ENCODE measurements at regions not wholly inside any gene's neighbourhood (a gene's known extent, or its start where the extent isn't known, plus 50 kb on each side); places are given as distances from the start of the nearest gene placed in this dataset.
A peak's percentile ranks its signal among the peaks of the same experiment; 100 is the strongest.

GRCh38 chr1:5287178-5288150 lies 633.1 kb downstream of the AJAP1 start:
- Histone ChIP-seq H3K9me3 (no peaks in the 10 kb centered on the region), H3K36me3 (no peaks in the 10 kb centered on the region), H3K27ac (no peak overlapping the region), H3K27me3 (peaks cover 0 to 21% (median 0%) of the 10 kb centered on the region in 9 donors), H3K4me1 (no peaks in the 10 kb centered on the region), H3K4me3 (no peak overlapping the region)
- TF ChIP-seq, protein P1, sequence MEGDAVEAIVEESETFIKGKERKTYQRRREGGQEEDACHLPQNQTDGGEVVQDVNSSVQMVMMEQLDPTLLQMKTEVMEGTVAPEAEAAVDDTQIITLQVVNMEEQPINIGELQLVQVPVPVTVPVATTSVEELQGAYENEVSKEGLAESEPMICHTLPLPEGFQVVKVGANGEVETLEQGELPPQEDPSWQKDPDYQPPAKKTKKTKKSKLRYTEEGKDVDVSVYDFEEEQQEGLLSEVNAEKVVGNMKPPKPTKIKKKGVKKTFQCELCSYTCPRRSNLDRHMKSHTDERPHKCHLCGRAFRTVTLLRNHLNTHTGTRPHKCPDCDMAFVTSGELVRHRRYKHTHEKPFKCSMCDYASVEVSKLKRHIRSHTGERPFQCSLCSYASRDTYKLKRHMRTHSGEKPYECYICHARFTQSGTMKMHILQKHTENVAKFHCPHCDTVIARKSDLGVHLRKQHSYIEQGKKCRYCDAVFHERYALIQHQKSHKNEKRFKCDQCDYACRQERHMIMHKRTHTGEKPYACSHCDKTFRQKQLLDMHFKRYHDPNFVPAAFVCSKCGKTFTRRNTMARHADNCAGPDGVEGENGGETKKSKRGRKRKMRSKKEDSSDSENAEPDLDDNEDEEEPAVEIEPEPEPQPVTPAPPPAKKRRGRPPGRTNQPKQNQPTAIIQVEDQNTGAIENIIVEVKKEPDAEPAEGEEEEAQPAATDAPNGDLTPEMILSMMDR (IDR thresholded peaks at IDR 0.05), result no peak
- TF ChIP-seq POLR2A (IDR thresholded peaks at IDR 0.05), result no peak
- WGBS, 4 donors, result 53 to 64% (median 57%) methylated on average over 14 to 17 of the region's 17 CpGs
- peak in 1 of 4 donors; percentile 47 for ATAC-seq
- intact Hi-C loops (cut with DNase I), result no loop called here
- no peak for DNase-seq

GRCh38 chr1:5286244-5286643 lies 631.8 kb downstream of the AJAP1 start:
- peaks cover 0 to 14% (median 0%) of the 10 kb centered on the region in 9 donors for H3K27me3 ChIP-seq
- intact Hi-C loops (cut with DNase I), result no loop called here

DNA sequence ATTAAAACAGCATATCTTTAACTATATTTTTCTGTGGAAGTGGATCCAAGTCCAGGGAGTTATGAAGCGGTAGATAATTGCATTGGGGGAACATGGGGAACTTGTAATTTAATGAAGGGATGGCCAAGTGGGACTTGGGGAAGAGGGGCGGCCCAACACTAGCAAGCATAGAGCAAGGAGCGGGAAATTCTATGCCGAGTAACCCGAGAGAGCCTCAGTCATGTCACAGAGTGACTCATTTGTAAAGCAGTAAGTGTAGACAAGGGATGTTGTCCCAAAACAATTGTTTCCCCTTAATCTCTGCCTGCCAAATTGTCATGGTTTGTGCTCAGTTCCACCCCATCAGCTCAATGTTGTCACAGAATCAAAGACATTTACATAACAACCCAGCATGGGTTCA lies 620.1 kb downstream of the AJAP1 start:
- 52 to 74% (median 68%) methylated on average over 5 of the region's 5 CpGs for WGBS, 4 donors
- H3K36me3 ChIP-seq, result no peaks in the 10 kb centered on the region
- intact Hi-C loops (cut with DNase I), result no loop called here
- H3K9me3 ChIP-seq, result peaks cover 0 to 1% (median 0%) of the 10 kb centered on the region in 12 donors
- DNase-seq (no peak), ATAC-seq (no peak)
- no peaks in the 10 kb centered on the region for H3K4me1 ChIP-seq
- H3K4me3 ChIP-seq, result no peak overlapping the region
- peaks cover 0 to 7% (median 0%) of the 10 kb centered on the region in 9 donors for H3K27me3 ChIP-seq
- TF ChIP-seq POLR2A (IDR thresholded peaks at IDR 0.05), result no peak
- TF ChIP-seq, protein P1 (IDR thresholded peaks at IDR 0.05), result no peak
- no peak overlapping the region for H3K27ac ChIP-seq

More at GRCh38 chr1:5286244-5286643, 631.8 kb downstream of the AJAP1 start:
- no peak for ATAC-seq
- WGBS, 4 donors, result 59 to 79% (median 69%) methylated on average over 2 of the region's 2 CpGs
- H3K4me1 ChIP-seq, result no peaks in the 10 kb centered on the region
- DNase-seq, result no peak
- no peak overlapping the region for H3K4me3 ChIP-seq
- no peaks in the 10 kb centered on the region for H3K9me3 ChIP-seq
- no peaks in the 10 kb centered on the region for H3K36me3 ChIP-seq
- H3K27ac ChIP-seq, result no peak overlapping the region
- TF ChIP-seq POLR2A (IDR thresholded peaks at IDR 0.05), result no peak
- TF ChIP-seq, protein P1 (IDR thresholded peaks at IDR 0.05), result no peak

DNA sequence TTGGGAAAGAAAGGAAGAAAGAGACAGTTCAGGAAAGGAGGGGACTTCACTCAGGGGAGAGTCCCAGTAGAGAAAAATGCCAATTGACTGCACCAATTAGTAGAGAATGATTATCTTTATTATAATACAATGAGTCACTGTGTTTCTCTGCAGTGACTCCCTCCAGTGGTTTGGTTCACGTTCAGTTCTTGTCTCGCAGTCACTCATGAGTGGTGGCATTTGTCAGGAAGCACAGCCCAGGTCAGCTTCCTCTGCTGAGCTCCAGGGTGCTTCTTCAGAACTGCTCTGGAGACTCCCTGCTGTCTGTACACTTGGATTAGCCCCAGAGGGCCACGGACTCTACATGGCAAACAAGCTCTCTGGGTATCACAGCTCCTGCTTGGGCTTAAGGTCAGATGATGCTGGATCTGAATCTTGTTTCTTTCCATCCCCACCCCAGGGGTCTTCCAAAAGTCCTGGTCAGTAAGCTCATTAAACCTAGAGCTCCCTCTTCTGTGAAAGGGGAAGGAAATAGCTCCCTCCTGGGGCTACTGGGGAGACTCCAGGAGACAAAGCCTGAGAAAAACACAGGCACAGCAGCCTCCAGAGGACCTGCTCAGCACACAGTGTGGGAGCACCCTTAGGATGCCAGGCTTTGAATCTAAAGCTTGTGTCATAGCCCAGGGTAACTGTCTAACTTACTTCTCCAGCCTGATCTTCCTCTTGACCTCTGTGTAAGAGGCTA lies 619.0 kb downstream of the AJAP1 start:
- Histone ChIP-seq H3K36me3 (no peaks in the 10 kb centered on the region), H3K4me3 (no peak overlapping the region), H3K4me1 (no peaks in the 10 kb centered on the region), H3K27ac (no peak overlapping the region), H3K27me3 (peaks cover 0 to 7% (median 0%) of the 10 kb centered on the region in 9 donors), H3K9me3 (peaks cover 0 to 8% (median 0%) of the 10 kb centered on the region in 12 donors)
- 28 to 51% (median 36%) methylated on average over 3 of the region's 3 CpGs for WGBS, 4 donors
- DNase-seq (no peak), ATAC-seq (no peak)
- TF ChIP-seq, protein P1 (IDR thresholded peaks at IDR 0.05), result no peak
- TF ChIP-seq POLR2A (IDR thresholded peaks at IDR 0.05), result no peak
- intact Hi-C loops (cut with DNase I), result no loop called here

All from heart left ventricle (tissue), 16 donors.